CD4-positive, alpha-beta T cell treated with Interleukin-6 for 4 hours (primary cell): ENCODE measurements at regions not wholly inside any gene's neighbourhood (a gene's known extent, or its start where the extent isn't known, plus 50 kb on each side); places are given as distances from the start of the nearest gene placed in this dataset.
"Not testable (repeated sequence)": the region's sequence is repeated elsewhere in the genome, so short reads cannot be mapped to it uniquely, and the experiment has no call there.

Source experiments
- DNase-seq: peaks from one replicate; pipeline ENCODE4 v3.0.0-alpha.2; 2020; ENCODE audit warnings: mixed read lengths

GRCh38 chr12:42030588-42030987, 114.1 kb downstream of the GXYLT1 start:
- DNase-seq: no peak

GRCh38 chr12:42027546-42027945, 117.1 kb downstream of the GXYLT1 start:
- no peak for DNase-seq

GRCh38 chr12:42024495-42024830, 120.2 kb downstream of the GXYLT1 start:
- no peak for DNase-seq

GRCh38 chr12:42023733-42024494, 120.8 kb downstream of the GXYLT1 start:
- peak; percentile 72 for DNase-seq

- not testable (repeated sequence) for DNase-seq
Measured at GRCh38 chr12:42021937-42022336, 122.7 kb downstream of the GXYLT1 start.

GRCh38 chr12:42021469-42021868, 123.2 kb downstream of the GXYLT1 start:
- DNase-seq: no peak

GRCh38 chr12:42020226-42020625, 124.4 kb downstream of the GXYLT1 start:
- DNase-seq: no peak

GRCh38 chr12:42019746-42020145, 124.9 kb downstream of the GXYLT1 start:
- no peak for DNase-seq

- DNase-seq: no peak
Measured at GRCh38 chr12:42017051-42017450, 127.6 kb downstream of the GXYLT1 start.

GRCh38 chr12:42015051-42015461, 129.6 kb downstream of the GXYLT1 start:
- no peak for DNase-seq

- DNase-seq: not testable (repeated sequence)
Measured at GRCh38 chr12:42012501-42012900, 132.2 kb downstream of the GXYLT1 start.

- no peak for DNase-seq
Measured at GRCh38 chr12:42010715-42011114, 134.0 kb downstream of the GXYLT1 start.

- DNase-seq: no peak
Measured at GRCh38 chr12:42010257-42010656, 134.4 kb downstream of the GXYLT1 start.

GRCh38 chr12:42008996-42009395, 135.7 kb downstream of the GXYLT1 start:
- no peak for DNase-seq

GRCh38 chr12:42003031-42003430, 141.6 kb downstream of the GXYLT1 start:
- DNase-seq: no peak

GRCh38 chr12:42002563-42002962, 142.1 kb downstream of the GXYLT1 start:
- no peak for DNase-seq

- DNase-seq: no peak
Measured at GRCh38 chr12:41998436-41998835, 146.2 kb downstream of the GXYLT1 start.

- no peak for DNase-seq
Measured at GRCh38 chr12:41993283-41993682, 151.4 kb downstream of the GXYLT1 start.

GRCh38 chr12:41992692-41993215, 151.9 kb downstream of the GXYLT1 start:
- no peak for DNase-seq

GRCh38 chr12:41992022-41992421, 152.7 kb downstream of the GXYLT1 start:
- no peak for DNase-seq

- no peak for DNase-seq
Measured at GRCh38 chr12:41988715-41989114, 156.0 kb downstream of the GXYLT1 start.

- not testable (repeated sequence) for DNase-seq
Measured at GRCh38 chr12:41986513-41986912, 158.2 kb downstream of the GXYLT1 start.

GRCh38 chr12:41983856-41984255, 160.8 kb downstream of the GXYLT1 start:
- DNase-seq: no peak

GRCh38 chr12:41983394-41983793, 161.3 kb downstream of the GXYLT1 start:
- DNase-seq: no peak

GRCh38 chr12:41981758-41982157, 162.9 kb downstream of the GXYLT1 start:
- DNase-seq: no peak
